GM12874 (cell line): ENCODE measurements at regions not wholly inside any gene's neighbourhood (a gene's known extent, or its start where the extent isn't known, plus 50 kb on each side); places are given as distances from the start of the nearest gene placed in this dataset.

ENCODE experiments used
- CTCF ChIP-seq: IDR thresholded peaks from 2 replicates; pipeline ENCODE4 v1.5.1; 2011; ENCODE audit warnings: low read depth, mild to moderate bottlenecking, control low read depth, low read length, moderate library complexity; ENCODE audit not compliant: insufficient read depth

- no peak for TF ChIP-seq CTCF
Observed at GRCh38 chr9:16252616-16253015, 617.9 kb downstream of the BNC2 start.

GRCh38 chr9:16254674-16255073, 615.8 kb downstream of the BNC2 start:
- no peak for TF ChIP-seq CTCF

GRCh38 chr9:16255217-16255616, 615.3 kb downstream of the BNC2 start:
- no peak for TF ChIP-seq CTCF

GRCh38 chr9:16257604-16258003, 612.9 kb downstream of the BNC2 start:
- TF ChIP-seq CTCF: peak; percentile 38; the same call in 1 of the 2 replicates

GRCh38 chr9:16258191-16258590, 612.3 kb downstream of the BNC2 start:
- no peak for TF ChIP-seq CTCF

- TF ChIP-seq CTCF: no peak
Observed at GRCh38 chr9:16258708-16259107, 611.8 kb downstream of the BNC2 start.

- no peak for TF ChIP-seq CTCF
Observed at GRCh38 chr9:16262477-16263261, 607.8 kb downstream of the BNC2 start.
